Uterus (tissue), 2 donors: ENCODE measurements at regions not wholly inside any gene's neighbourhood (a gene's known extent, or its start where the extent isn't known, plus 50 kb on each side); places are given as distances from the start of the nearest gene placed in this dataset.
"Not testable (repeated sequence)": the region's sequence is repeated elsewhere in the genome, so short reads cannot be mapped to it uniquely, and the experiment has no call there.

Experiments
- CTCF ChIP-seq, 4 experiments: fragments of 200-600 bp in 2 of 4; fragments of 450-650 bp in 2 of 4; sonication (generic) in 2 of 4; IDR thresholded peaks; one replicate each; pipeline ENCODE4 v1.5.1; 2016 to 2019; ENCODE audit warnings: antibody characterized with exemption in 4 of 4, mild to moderate bottlenecking in 2 of 4, moderate library complexity in 1 of 4
- POLR2A ChIP-seq, 2 donors: fragments of 450-650 bp; IDR thresholded peaks; one replicate each; pipeline ENCODE4 v1.6.1; 2016; ENCODE audit warnings: antibody characterized with exemption in 2 of 2, mild to moderate bottlenecking in 1 of 2, moderate library complexity in 1 of 2

- TF ChIP-seq POLR2A, CTCF (IDR thresholded peaks at IDR 0.05): not testable (repeated sequence)
Measured at GRCh38 chr18:969311-969710, 64.6 kb downstream of the ADCYAP1 start.
